ENCODE measurements at regions not wholly inside any gene's neighbourhood (a gene's known extent, or its start where the extent isn't known, plus 50 kb on each side); places are given as distances from the start of the nearest gene placed in this dataset.

DNA sequence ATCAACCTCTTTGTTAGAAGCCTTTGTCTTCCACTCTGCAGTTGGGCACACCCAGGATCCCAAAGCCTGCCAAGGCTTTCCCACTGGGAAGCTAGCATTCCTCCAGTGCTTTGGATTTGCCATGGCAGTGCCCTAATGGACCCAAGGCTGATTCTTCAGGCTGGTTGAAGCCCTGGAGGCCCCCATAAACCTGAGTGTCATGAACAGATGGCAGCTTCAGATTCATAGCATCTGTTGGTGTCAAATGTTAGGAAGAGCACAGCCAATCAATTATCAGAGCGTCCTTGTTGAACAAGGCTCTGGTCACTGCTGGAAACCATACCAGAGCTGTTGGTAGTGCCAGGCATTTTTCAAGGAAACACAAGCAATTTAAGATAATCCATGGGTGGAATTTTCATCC is 241.1 kb upstream of the KLF4 start:
- TF ChIP-seq RAD21 (IDR thresholded peaks at IDR 0.05; ENCODE audit: low read length) (no peak), MXI1 (IDR thresholded peaks at IDR 0.05; ENCODE audit: borderline replicate concordance, low read depth, low read length) (no peak), CTCF (conservative IDR thresholded peaks at IDR 0.05; ENCODE audit: low read depth, low read length) (no peak), POLR2A (IDR thresholded peaks at IDR 0.05; ENCODE audit: low read depth, low read length) (no peak), MAFK (IDR thresholded peaks at IDR 0.05; ENCODE audit: low read depth, low read length) (no peak), RCOR1 (IDR thresholded peaks at IDR 0.05; ENCODE audit: insufficient replicate concordance, low read length) (no peak), CEBPB (IDR thresholded peaks at IDR 0.05; ENCODE audit: low read depth, low read length) (no peak), RFX5 (IDR thresholded peaks at IDR 0.05; ENCODE audit: low read depth, low read length) (no peak), SMC3 (IDR thresholded peaks at IDR 0.05; ENCODE audit: low read depth, low read length) (no peak), NFE2L2 (IDR thresholded peaks at IDR 0.05; ENCODE audit: low read depth, low read length) (no peak), BHLHE40 (IDR thresholded peaks at IDR 0.05; ENCODE audit: low read depth, low read length) (no peak), MAZ (IDR thresholded peaks at IDR 0.05; ENCODE audit: borderline replicate concordance, low read depth, low read length) (no peak)
- TF ChIP-seq, protein P1, sequence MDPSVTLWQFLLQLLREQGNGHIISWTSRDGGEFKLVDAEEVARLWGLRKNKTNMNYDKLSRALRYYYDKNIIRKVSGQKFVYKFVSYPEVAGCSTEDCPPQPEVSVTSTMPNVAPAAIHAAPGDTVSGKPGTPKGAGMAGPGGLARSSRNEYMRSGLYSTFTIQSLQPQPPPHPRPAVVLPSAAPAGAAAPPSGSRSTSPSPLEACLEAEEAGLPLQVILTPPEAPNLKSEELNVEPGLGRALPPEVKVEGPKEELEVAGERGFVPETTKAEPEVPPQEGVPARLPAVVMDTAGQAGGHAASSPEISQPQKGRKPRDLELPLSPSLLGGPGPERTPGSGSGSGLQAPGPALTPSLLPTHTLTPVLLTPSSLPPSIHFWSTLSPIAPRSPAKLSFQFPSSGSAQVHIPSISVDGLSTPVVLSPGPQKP (IDR thresholded peaks at IDR 0.05; ENCODE audit: borderline replicate concordance, low read depth, low read length): no peak
- TF ChIP-seq, protein P2, sequence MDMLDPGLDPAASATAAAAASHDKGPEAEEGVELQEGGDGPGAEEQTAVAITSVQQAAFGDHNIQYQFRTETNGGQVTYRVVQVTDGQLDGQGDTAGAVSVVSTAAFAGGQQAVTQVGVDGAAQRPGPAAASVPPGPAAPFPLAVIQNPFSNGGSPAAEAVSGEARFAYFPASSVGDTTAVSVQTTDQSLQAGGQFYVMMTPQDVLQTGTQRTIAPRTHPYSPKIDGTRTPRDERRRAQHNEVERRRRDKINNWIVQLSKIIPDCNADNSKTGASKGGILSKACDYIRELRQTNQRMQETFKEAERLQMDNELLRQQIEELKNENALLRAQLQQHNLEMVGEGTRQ (IDR thresholded peaks at IDR 0.05; ENCODE audit: low read depth, low read length): no peak
